Occipital lobe (tissue), 1 donor: ENCODE measurements at regions not wholly inside any gene's neighbourhood (a gene's known extent, or its start where the extent isn't known, plus 50 kb on each side); places are given as distances from the start of the nearest gene placed in this dataset.

Source experiments
- DNase-seq: peaks from one replicate; lab custom pipeline; 2025; lab: John Stamatoyannopoulos, UW

DNA sequence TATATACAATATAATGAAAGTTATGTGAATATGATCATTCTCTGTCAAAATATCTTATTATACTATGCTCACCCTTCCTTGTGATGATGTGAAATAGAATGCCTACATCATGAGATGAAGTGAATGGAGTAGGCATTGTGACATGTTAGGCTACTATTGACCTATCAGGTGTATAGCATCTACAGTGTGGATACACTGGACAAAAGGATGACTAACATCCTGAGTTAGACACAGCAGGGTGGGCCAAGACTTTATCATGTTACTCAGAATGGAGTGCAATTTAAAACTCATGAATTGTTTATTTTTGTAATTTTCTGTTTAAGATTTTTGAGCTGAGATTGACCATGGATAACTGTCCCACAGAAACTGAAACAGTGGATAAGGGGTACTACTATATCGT lies 53.4 kb upstream of the NAV3 start:
- no peak for DNase-seq

DNA sequence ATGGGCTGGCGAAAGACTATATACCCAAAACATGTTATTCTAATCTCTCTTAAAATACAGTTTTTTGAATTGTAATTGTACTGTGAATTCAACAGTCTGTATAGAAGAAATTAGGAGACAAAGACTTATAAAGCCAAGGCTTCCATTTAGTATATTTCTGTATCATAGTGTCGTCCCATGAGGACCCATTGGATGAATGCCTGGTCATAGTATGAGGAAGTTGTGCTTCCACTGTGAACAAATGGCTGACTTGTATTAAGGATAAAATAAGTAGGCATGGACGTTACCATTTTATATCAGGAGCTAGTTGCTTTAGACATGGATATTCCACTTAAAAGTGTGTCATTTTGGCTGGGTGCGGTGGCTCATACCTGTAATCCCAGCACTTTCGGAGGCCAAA lies 55.9 kb upstream of the NAV3 start:
- DNase-seq = no peak

DNA sequence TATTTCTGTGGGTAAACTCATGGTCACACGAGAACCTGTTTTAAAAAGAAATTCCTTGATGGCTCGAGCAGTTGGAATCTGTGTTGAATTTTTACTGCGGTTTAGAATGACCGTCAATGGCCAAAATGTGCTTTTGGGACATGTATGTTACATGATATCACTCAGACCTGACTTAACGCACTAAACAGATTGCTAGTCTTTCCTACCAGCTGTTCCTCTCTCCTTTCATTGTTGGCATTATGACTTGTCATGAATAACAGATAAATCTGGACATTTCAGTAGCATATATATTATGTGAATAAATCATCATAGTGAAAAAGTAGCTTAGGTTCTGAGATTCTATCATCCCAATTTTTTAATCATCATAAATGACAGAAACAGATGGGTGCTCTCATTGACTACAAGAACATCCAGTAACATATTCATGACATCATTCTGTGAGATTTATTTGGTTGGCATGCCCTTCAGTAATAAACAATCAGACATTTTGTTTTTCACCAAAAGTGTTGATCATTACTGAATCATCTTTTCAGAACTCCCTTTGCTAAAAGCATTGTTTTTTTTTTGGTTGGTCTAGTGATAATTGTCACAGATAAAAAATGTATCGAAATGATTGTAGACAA lies 57.9 kb upstream of the NAV3 start:
- DNase-seq = no peak

DNA sequence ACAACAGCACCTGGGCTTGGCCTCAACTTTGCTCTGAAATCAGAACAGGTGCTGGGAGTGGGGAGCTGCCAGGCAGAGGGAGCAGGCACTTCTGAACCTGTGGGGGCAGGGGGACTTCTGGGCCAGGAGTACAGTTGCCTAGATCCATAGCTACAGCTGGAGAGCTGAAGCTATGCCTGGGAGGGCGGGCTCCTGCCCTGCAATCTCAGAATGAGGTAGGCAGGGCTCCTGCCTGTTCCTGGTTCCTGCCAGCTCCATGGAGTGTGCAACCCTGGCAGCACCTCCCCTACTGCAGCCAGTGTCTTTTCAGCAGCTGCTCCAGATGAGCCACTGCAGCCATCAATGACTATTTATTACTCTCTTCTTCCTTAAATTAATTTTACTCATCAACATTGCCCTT lies 62.1 kb upstream of the NAV3 start:
- DNase-seq = no peak

DNA sequence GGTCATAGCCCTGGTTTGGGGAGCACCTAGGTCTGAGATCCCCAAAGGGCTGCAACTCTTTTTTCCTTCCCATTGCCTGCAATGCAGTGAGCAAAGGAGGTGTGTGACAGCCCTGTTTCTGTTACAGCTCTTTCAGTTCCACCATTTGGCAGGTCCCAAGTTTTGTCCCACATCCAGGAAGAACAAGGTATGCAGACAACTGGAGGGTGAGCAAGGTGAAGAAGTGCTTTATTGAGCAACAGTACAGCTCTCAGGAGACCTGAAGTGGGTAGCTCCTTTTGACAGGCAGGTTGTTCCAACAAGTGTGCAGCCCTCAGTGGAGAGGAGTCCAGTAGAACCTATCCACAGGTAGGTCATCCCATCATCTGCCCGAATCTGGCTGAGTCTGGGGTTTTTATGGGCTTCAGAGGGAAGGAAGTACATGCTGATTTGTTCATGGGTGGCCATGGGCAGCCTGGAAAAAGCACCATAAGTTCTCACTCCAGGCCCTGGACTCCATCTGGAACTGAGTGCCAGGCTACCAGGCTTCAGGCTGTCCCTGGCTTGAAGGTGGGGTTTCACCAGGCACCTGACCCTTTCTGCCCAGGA lies 62.8 kb upstream of the NAV3 start:
- DNase-seq = no peak

DNA sequence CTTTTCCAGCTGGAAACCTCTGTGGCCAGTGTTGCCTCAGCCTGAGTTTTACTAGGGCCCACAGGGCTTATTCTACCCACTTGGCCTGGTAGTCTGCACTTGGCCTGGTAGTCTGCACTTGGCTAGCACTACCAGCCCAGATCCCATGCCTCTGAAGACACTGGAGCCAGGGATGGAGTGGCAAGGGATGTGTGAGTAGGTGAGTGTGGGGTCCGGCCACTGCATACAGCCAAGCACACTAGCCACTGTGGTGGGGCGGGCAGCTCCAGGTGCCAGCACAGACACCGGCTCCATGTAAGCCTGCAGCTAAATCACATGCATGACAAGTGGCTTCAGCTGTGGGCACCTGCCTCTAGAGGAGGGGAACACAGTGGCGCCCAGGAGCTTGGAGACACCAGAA lies 63.4 kb upstream of the NAV3 start:
- DNase-seq = no peak

DNA sequence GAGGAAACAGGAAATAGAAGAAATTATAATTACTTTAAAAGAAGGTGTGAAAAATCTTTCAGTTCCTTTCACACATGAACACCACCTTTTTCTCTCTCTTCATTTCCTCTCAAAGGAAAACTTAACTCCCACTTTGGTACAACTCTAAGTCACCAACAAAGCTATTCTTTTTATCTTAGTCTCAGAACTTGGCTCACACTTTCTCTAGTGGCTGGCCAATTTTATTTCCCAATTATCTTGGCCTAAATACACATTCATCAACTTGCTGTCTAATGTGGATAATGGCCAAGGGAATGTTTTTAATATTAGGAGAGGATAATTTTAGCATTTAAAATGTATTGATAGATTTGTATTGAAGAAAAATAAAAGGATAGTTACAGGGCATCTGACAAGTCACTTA lies 64.5 kb upstream of the NAV3 start:
- no peak for DNase-seq

DNA sequence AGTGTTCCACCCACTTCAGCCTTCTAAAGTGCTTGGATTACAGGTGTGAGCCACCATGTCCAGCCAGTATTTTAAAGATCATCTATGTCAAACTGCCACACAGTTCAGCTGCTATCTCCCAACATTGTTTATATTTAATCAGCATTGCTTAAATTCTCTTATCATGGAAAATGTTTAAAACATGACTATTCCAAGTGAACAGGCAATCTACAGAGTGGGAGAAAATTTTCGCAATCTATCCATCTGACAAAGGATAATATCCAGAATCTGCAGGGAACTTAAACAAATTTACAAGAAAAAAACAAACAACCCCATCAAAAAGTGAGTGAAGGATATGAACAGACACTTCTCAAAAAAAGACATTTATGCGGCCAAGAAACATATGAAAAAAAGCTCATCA lies 69.4 kb upstream of the NAV3 start:
- no peak for DNase-seq

DNA sequence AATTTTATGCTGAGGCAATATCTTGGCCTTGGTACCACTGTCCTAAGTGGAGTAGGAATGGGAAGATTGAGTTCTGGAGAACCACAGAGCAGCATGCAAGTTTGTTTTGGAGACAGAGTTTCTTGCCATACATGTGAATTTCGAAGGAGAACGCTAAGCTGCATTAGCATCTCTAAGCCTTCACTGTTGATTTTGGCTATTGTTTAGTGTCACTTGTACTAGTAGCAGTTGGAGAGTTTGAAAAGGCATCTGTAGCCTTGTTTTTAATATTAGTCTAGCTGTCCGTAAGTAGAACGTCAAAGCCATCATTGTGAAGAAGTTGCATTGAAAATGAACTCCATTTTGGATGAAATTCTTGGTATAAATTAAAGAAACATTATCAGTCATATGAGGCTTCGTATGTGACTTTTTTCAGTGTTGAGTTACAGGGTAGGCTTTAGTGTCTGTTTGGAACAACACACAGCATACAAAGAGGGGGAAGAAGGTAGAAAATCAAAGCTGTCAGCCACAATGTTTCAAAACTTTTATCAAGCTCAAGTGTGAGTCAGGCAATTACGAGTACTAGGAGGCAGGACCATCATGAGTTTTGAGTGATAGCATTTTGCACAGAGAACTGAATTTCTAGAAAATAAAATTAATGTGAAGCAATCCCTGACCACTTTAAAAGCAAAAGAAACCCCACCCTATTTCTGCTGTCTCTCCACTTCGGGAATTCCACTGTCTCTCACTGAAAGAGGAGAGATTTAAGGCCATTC lies 70.2 kb upstream of the NAV3 start:
- DNase-seq = no peak

DNA sequence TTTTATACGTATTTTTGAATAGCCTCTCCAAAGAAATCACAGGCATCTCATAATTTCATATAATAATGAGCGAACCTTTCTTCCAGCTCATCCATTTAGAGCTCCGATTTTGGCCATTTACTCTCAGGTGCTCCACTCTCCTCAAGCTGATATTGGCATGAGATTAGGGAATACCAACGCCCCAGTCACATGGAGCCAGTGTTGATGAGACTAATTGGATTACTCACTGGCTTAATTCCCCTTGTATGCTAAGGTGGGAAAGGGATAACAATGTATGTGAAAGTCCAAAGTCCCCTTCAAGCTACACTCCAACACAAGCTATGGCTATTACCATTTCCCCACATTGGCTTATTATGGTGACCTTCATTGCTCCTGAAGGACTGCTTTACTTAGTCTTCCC lies 76.6 kb upstream of the NAV3 start:
- no peak for DNase-seq

DNA sequence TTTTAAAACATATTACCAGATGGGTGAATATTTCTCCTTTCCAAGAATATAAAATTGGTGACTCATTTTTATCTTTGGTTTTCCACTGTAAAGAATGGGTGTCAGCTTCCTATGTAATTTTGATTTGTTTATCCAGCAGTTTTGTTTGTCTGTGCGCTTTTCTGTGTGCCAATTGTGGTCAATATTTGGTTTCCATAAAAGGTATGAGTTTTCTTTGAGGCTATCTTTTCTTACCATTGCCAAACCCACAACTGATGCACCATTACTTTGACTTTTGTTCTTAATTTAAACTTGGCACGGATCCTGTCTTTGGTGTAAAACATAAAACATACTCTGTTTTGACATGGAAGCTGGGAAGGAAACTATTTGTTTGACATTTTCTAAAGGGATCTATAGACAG lies 78.8 kb upstream of the NAV3 start:
- no peak for DNase-seq

DNA sequence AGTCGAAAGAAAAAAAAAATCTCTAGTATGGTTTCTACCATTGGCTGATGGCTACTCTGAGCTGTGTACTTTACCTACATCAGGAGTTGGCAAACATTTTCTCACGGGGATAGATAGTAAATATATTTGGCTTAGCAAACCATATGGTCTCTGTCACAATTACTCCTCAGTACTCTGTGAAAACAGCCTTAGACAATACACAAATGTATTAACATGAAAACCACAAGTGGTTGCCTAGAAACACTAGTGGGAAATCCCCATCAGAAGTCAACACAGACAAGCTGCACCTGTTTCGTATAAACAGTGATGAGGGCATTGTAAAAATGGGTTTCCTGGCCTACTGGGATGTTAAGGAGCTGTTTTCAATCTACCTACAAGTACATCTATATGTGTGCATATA lies 84.6 kb upstream of the NAV3 start:
- DNase-seq = no peak

DNA sequence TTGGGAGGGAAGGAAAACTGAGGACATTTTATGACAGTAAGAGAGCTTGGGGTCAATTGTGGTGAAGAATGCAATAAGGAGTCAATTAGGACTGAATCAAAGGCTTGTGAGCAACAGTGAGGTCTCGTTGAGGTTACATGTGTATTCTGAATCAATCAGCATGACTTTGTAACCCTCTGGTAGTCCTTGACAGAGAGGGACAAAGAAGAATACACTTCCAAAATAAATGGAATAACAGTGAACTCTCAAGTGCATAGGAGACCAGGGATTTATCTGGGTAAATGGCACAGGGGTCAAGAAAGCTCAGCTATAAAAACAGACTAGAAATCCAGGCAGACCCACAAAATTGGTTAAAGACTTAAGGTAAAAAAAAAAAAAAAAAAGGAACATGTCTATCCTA lies 85.1 kb upstream of the NAV3 start:
- DNase-seq = no peak

DNA sequence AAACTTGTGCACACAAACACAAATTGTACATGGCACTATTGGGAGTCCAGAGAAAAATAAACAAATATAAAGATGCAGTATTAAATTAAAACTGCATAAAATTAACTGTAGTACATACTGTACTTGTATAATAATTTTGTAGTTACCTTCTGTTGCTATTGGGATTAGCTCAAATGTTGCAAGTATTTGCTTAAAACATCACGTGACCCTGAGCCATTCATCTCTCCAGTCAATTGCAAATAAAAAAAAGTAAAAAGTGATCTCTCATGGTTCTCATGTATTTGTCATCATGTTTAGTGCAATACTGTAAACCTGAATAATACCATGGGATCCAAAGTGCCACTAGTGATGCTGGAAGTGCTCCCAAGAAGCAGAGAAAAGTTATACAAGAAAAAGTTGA lies 88.1 kb upstream of the NAV3 start:
- no peak for DNase-seq

DNA sequence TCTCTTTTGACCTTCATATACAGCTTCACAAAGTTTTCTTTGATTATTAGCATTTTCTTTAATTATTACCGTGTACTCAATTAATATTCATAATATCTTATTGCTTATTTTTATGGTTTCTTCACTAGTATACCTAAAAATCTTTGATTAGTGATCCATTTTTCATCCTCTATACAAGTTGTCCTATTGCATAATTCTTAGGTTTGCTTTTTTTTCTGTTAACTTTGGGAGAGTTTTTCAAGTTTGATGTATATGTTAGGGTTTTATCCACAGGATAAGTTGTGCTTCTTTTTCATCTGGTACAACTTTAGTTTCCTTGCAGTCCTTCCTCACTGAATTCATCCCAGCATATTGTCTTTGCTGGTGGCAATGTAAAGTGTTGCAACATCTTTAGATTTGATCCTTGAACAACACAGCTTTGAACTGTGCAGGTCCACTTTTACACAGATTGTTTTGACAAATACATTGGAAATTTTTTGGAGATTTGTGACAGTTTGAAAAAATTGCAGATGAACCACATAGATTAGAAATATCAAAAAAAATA lies 88.6 kb upstream of the NAV3 start:
- no peak for DNase-seq

DNA sequence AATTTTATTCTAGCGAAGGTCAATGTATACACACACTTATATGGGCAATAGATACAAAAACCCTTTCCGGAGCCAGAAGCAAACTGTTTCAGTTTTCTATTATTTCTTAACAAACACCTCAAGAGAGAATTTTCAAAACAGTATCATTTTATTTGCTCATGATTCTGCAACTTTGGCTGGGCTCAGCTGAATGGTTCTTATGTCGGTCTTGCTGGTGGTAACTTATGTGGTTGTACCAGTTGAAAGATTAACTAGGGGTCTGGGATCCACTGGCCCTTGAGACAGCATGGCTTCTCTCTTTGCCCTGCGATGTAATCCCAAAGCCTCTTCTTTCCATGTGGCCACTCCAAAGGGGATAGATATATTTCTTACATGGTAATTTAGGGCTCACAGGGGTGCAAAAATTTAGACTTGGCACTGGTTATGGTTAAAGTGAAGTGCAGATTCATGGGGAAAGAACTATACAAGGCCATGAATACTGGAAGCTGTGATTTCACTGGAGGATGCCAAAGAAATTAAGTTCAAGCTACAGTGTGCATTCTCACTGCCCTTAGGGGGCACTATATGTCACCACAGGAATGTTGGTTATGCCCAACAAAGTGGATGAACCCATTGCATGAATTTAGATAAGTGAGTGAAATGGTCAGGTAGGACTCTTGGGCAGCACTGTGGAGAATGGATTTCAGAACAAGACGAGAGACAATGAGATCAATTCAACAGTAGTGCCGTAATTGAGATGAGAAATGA lies 94.3 kb upstream of the NAV3 start:
- no peak for DNase-seq

DNA sequence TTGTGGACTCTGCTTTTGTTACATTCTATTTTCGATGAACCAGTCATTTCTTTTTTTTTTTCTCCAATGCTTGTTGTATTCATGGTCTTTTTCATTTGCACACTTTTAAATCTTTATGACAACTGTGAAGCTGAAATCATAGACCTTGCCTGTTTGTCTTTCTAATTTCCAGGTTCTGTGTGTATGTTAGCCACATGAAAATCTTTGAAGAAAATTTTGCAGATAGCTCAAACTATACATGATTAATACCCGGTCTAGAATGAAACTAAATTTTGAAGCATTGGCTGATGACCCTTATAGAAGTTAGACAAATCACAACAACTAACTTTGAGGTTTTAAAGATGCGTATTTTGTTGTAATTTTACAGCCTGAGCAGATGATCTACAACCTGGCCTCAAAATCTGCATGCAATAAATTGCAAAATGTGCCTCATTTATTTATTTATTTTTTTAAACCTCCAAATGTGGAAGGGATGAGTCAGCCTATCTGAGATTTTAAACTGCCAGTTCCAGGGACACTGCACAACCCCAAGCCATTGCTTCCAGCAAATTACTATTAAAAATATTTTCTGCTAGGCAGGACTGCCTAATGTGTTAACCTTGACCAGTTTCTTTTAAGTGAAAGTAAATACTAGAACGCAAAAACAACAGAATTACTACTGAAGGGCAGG lies 96.3 kb upstream of the NAV3 start:
- DNase-seq = no peak

DNA sequence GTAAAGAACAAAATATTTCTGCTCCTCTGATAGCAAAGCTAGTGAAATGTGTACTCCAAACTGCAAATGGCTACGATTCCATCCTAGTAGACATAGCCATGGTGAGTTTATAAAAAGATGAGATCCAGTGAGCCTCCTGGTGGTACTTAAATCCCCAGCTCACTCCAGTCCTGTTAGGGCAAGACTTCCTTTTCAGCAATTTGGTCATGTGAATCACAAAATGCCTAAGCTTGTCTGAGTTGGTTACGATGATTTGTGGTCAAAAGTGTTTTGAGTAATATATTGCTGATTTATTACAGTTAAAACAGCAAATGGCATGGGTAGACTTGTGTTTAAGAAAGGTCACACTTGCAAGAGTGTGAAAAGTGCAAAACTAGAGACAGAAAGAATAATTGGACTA lies 102.7 kb upstream of the NAV3 start:
- no peak for DNase-seq

DNA sequence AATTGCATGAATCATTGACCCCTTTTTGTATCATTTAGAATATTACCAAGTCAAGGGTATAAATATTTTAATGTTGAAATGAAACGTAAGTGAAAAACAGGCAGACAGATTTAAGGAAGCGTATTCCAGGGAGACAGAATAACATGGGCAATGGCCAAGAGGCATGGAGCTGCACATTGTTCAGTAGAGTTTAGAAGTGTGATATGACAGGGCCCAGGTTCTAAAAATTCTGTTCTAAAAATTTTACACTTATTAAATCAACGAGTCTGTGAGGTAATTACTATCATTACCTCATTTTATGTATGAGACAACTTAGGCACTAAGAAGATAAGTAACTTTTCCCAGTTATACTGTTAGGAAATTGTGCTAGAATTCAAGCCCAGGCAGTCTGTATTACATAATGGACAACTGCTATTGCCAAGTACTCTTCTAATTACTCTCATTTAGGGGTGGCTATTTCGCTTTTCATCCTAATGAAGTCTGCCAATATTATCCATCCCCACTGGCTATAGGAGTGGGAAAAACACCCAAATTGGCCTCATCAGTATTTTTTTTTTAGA lies 103.2 kb upstream of the NAV3 start:
- DNase-seq = no peak

DNA sequence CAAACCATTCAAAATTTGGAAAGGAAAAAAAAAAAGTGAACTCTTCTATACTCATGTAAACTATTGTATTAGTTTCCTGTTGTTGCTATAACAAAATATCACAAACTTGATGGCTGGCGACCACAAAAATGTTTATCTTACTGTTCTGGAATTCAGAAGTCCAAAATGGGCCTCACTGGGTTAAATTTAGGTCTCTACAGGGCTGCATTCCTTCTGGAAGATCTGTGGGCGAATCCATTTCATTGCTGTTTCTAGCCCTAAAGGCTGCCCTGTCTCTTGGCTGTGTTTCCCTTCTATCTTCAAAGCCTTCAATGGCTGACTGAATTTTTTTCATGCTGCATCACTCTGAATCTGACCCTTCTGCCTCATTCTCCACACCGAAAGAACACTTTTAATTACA lies 105.1 kb upstream of the NAV3 start:
- no peak for DNase-seq

DNA sequence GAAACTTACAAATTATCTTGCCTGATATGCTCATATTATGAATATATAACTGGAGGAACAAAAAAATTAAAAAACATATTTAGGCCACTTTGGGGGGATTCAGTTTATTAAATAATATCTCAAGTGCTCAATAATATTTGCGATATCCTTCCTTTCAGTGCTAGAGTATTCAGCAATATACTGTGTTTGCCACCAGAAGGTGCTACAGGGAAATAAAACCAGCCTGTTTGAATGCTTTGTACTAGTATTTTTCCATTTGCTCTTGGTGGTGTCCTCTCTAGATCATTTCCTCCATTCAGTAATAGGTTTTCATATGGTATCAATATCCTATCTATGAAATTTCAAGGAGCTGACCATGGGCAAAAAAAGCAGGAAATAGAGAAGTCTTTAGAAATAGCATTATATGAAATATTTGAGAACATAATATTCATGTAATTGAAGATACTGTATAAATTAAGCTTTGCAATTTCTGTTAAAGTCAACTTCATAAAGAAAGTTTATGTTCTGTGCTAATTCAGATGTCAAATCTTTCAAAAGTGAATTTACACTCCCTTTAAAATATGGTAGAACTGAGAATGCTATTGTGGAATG lies 106.2 kb upstream of the NAV3 start:
- DNase-seq = no peak
